Endometrial microvascular endothelial cells (primary cell): ENCODE measurements at regions not wholly inside any gene's neighbourhood (a gene's known extent, or its start where the extent isn't known, plus 50 kb on each side); places are given as distances from the start of the nearest gene placed in this dataset.

Source experiments
- in situ Hi-C: cut with HindIII; loops from 2 replicates; pipeline ENCODE4 v1.10.0; 2017; ENCODE audit warnings: low sequenced_read_pairs, low pct_unique_long_range_greater_than_20kb; ENCODE audit errors: inconsistent ontology term

DNA sequence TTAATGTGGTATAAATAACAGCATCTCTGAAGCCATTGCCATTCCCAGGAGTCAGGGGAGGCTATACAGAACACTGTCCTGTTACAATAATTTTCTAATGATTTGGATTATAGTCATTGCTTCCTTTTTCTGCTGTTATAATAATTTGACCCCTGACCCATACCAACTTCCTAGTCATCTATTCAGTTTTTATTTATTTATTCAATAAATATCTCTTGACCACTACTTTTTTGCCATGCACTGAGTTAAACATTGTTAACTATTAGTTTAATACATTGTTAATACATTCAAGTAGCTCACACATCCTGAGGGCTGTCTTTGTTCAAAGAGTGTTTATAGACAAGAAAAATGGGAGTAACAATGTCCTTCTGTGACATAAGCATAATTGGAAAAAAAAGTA, 235.5 kb upstream of the MEOX2 start:
- in situ Hi-C loops: no loop called here

DNA sequence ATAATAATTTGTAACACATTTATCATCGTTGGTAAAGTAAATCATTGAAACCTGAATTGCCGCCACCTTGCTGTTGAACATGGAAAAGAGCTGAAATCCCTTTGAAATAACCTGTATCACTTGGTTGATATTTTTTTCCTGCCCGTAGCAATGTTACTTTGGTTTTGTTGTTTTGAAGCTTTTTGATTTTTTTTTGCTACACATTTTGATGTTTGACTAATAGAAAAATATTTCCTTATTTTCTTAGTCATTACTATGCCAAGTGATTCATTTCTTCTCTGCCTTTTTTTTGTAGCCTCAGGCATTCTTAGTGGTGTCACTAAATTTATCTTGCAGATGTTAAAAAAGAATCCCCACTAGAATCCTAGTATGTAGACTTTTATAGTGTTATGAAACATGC, 235.1 kb upstream of the MEOX2 start:
- in situ Hi-C loops: no loop called here

- in situ Hi-C loops: no loop called here
Observed at GRCh38 chr7:15920953-15921352, 234.5 kb upstream of the MEOX2 start.

- in situ Hi-C loops: no loop called here
Observed at GRCh38 chr7:15916681-15917380, 230.3 kb upstream of the MEOX2 start.

DNA sequence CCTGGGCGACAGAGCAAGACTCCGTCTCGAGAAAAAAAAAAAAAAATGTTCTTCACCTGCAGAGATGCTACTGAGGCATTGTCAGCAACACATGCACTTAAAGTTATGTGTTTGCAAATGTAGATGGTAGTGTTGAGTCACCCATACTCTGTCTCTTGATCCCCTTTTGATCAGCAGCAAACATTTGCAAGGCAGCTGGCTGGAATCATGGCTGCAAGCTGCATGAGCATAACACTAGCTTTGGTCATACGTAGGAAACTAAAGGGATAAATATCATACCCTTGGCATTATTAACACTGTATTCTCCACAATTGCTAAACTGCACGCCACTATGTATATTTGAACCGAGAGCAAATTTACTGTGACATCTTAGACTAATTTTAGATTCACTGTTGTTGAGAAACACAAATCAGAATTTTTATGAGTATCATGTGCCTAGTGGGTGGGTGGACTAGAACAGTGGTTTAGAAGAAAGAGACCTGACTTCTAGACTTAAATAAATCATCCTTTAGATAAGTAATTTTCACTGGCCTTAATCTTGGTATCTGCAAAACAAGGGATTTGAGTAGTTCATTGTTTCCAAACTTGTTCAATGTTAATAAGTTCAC, 229.3 kb upstream of the MEOX2 start:
- in situ Hi-C loops: no loop called here

DNA sequence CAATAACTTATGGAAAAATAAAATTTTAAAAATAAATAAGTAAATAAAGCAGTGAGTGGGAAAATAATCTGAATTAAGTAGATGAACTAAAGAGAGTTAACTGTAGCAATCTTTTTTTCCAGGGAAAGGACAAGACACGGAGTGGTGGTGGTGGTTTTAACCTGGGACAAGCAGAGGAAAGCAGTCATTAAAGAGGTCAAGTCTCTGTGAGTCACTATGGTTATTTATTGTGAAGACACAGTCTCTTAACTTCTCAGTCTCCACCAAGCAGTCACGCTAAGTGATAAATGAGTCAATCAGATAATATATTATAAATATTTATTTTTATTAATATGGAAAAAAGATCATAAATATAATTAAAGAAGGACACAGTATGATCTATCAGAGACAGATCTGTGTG, 228.1 kb upstream of the MEOX2 start:
- in situ Hi-C loops: no loop called here

DNA sequence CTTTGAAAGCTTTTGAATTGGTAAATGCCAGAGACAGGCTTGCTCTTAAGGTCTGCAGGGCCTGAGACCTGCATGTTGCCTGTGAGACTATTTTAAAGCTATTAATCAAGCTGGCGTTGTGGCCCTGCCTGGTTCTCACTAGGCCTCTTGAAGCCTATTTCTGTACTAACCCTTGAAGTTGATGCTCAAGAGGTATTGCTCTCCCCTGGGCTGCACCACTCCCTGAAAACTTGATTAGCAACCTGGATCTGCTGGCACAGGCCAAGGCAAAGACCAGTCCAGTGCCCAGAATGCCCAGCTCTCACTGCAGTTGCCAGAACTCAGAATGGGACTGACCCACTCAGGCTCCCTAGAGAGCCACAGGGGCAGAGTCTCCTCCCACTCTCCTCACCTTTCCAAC, 220.0 kb upstream of the MEOX2 start:
- in situ Hi-C loops: loop anchor here (10.0 kb wide), 1 partner anchor 158 kb away; no protein-coding TSS in a partner anchor

DNA sequence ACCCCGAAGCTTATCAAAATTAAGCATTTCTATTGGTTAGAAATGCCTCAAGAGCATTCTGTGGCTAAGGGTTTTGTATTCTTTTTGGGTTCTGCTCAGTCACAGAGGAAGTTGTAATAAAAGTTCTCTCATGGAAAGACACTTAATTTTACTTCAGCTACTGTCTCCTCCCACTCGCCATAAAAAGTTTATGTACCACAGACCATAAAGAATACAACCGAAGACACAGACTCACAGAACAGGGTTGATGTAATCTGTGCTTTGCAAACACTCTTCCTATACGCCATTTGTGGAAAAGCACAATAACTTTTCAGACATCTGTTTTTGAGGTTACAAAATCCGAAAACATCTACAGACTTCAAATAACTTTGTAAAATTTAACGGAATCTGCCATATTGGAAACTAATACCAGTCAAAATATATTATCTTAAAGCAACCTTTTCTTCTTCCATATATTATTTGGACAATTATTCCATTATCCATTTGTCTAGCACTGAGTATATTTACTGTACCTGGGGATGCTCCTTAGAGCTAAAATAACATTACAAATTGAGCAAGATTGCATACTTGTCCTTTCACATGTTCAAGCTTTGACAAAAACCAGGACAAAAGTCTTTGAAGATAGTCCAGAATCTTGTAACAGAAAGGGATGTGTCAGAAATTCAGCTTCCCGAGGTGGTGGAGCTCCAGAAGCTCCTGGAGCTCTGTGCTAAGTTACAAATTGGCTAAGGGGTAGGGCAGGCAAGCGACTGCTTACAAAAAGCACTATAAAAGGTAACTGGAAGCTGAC, 219.0 kb upstream of the MEOX2 start:
- in situ Hi-C loops: loop anchor here (10.0 kb wide), 1 partner anchor 159 kb away; no protein-coding TSS in a partner anchor

- in situ Hi-C loops: no loop called here
Observed at GRCh38 chr7:15891151-15891881, 204.8 kb upstream of the MEOX2 start.

- in situ Hi-C loops: no loop called here
Observed at GRCh38 chr7:15889507-15889906, 203.0 kb upstream of the MEOX2 start.

GRCh38 chr7:15888090-15888489, 201.6 kb upstream of the MEOX2 start:
- in situ Hi-C loops: no loop called here

DNA sequence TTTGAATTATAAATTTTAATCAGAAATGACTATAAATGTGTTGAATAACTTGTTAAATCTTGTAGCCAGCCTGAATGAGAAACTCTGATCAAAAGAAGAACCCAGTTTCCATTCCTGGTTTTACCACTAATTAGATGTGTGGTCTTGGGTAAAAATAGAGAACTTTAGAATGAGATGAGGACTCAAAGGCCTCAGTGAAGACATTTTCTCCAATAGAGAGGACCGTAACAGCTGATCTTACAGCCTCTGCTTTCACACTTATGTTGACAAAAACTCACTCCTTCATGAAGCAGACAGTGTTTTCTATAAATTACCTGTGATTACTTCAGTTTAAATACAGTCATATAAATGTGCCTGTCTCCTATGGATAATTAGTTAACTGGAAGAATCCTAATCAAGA, 200.1 kb upstream of the MEOX2 start:
- in situ Hi-C loops: no loop called here

- in situ Hi-C loops: no loop called here
Observed at GRCh38 chr7:15885678-15886077, 199.2 kb upstream of the MEOX2 start.

GRCh38 chr7:15874774-15875173, 188.3 kb upstream of the MEOX2 start:
- in situ Hi-C loops: no loop called here

DNA sequence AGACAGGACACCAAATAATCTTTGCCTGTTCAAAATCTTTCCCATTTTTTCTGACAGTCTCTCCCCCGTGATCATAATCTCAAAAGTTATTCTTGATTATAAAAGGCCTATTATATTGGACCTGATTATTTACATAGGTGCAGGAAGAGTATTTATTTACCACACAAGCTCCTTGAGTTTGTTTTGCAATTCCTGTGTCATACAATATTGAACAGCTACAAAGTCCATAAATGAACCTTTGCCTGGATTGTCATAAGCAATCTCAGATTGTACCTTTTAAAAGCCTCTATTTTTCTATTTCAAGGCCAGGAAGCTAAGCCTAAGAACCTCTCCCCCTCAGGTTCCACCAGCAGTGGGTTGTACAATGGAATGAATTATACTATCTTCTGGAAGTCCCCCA, 183.9 kb upstream of the MEOX2 start:
- in situ Hi-C loops: no loop called here

DNA sequence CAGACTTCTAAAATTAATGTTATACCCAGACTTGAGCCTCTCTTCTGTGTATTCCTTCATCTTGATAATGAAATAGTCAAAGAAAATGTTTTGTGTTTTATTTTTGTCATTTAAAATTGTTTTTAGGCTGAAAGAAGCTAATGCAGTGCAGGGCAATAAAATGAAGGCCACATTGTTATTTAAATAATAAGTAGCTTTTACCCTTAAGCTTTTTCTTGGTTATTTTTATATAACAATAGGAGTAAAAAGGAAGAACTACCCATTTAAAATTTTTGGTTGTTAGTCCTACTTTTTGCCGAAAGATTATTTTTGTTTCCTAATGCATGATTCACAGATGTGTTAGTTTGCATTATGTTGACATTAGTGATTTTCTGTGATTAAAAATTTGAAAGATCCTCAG, 181.0 kb upstream of the MEOX2 start:
- in situ Hi-C loops: no loop called here

DNA sequence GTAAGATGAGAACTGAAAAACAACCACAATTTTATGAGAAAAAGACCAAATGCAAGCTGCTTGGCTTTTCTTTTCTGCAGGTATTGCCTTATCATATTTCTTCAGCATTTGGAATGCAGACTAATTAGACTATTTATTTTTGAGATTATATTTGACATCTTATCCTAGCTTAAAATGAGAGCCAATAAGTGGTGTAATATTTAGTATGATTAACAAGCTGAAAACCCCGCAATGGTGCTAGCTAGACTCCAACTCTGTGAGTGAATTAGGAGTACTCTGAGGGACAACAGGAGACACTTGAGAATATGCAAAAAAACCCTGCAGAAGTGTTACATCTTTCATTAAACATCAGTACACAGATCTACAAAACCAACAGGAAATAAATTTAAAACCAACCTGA, 180.3 kb upstream of the MEOX2 start:
- in situ Hi-C loops: no loop called here

- in situ Hi-C loops: no loop called here
Observed at GRCh38 chr7:15864626-15864991, 178.1 kb upstream of the MEOX2 start.

- in situ Hi-C loops: no loop called here
Observed at GRCh38 chr7:15863951-15864625, 177.6 kb upstream of the MEOX2 start.
